B cell (primary cell): ENCODE measurements at regions not wholly inside any gene's neighbourhood (a gene's known extent, or its start where the extent isn't known, plus 50 kb on each side); places are given as distances from the start of the nearest gene placed in this dataset.

Experiments used
- ATAC-seq: fragments of 200-7000 bp; cut with Tn5 transposase; one replicate; pipeline ENCODE4 v1.10.0; 2021; ENCODE audit warnings: low read depth, mild to moderate bottlenecking, moderate number of reproducible peaks, moderate library complexity
- CTCF ChIA-PET: fragments of 350-600 bp; sonication (Branson Sonifier 250); formaldehyde crosslinking; loops from one replicate; lab custom pipeline; 2021; ENCODE audit warnings: antibody characterized with exemption, inconsistent platforms; lab: Charles Lee
- POLR2A ChIA-PET: fragments of 350-600 bp; sonication (Branson Sonifier 250); formaldehyde crosslinking; loops from one replicate; lab custom pipeline; 2021; ENCODE audit warnings: antibody characterized with exemption; lab: Charles Lee
- DNase-seq: peaks from one replicate; pipeline ENCODE4 v3.0.0; 2013
- H2AFZ ChIP-seq: 2 replicates; pipeline ENCODE4 v1.6.1; 2012; ENCODE audit warnings: mild to moderate bottlenecking, low read depth, low read length; ENCODE audit not compliant: insufficient read depth, poor library complexity, severe bottlenecking
- H3K27ac ChIP-seq, 2 donors: 1 replicate in 1 of 2; 2 replicates in 1 of 2; pipeline ENCODE4 v1.5.1; 2012 to 2013; ENCODE audit warnings: low read length in 2 of 2, mild to moderate bottlenecking in 2 of 2, moderate library complexity in 1 of 2
- H3K27me3 ChIP-seq, 4 experiments: fragments of 200-600 bp in 1 of 4; sonication (generic) in 1 of 4; replicated peaks in 1 of 4; 1 replicate in 2 of 4; 2 replicates in 2 of 4; pipeline versions ENCODE4 v1.6.1 to v1.7.0; 2013 to 2016; ENCODE audit warnings: low read length in 3 of 4, mild to moderate bottlenecking in 2 of 4, mixed read lengths in 1 of 4, moderate library complexity in 1 of 4; ENCODE audit not compliant: insufficient read depth in 4 of 4, control insufficient read depth in 3 of 4; ENCODE audit errors: control extremely low read depth in 1 of 4
- H3K36me3 ChIP-seq, 2 experiments: replicated peaks in 1 of 2; 1 replicate in 1 of 2; 2 replicates in 1 of 2; pipeline versions ENCODE4 v1.6.1 to v1.7.1; 2013; ENCODE audit warnings: low read length in 1 of 2; ENCODE audit not compliant: insufficient read depth in 2 of 2, control insufficient read depth in 1 of 2; ENCODE audit errors: control extremely low read depth in 1 of 2, extremely low read depth in 1 of 2
- H3K4me1 ChIP-seq, 2 donors: fragments of 200-600 bp in 1 of 2; sonication (generic) in 1 of 2; 1 replicate in 1 of 2; 2 replicates in 1 of 2; pipeline versions ENCODE4 v1.5.1 to v1.6.1; 2013 to 2017; ENCODE audit warnings: low read length in 2 of 2; ENCODE audit not compliant: control insufficient read depth in 2 of 2, insufficient read depth in 2 of 2
- H3K4me2 ChIP-seq: replicated peaks from 2 replicates; pipeline ENCODE3; 2012; ENCODE audit warnings: mild to moderate bottlenecking, low read depth, low read length; ENCODE audit not compliant: poor library complexity, severe bottlenecking
- H3K4me3 ChIP-seq, 5 experiments: fragments of 200-600 bp in 1 of 5; sonication (generic) in 1 of 5; 1 replicate in 3 of 5; 2 replicates in 2 of 5; pipeline versions ENCODE4 v1.5.1 to v1.7.0; 2011 to 2016; ENCODE audit warnings: low read length in 4 of 5, mild to moderate bottlenecking in 4 of 5, low read depth in 2 of 5, control low read depth in 1 of 5, moderate library complexity in 1 of 5; ENCODE audit not compliant: insufficient read depth in 1 of 5; ENCODE audit errors: control extremely low read depth in 1 of 5, extremely low read depth in 1 of 5
- H3K79me2 ChIP-seq: fragments of 200-600 bp; sonication (generic); one replicate; pipeline ENCODE4 v1.6.0; 2016; ENCODE audit warnings: low read length; ENCODE audit not compliant: control insufficient read depth, insufficient read depth
- H3K9ac ChIP-seq: fragments of 200-600 bp; sonication (generic); 2 replicates; pipeline ENCODE4 v1.6.1; 2017; ENCODE audit warnings: mild to moderate bottlenecking, low read length, moderate library complexity
- H3K9me3 ChIP-seq, 3 donors: one replicate each; pipeline versions ENCODE4 v1.6.1 to v1.7.1; 2013; ENCODE audit warnings: low read length in 2 of 3; ENCODE audit not compliant: control insufficient read depth in 2 of 3, insufficient read depth in 1 of 3; ENCODE audit errors: control extremely low read depth in 1 of 3
- H4K20me1 ChIP-seq: 2 replicates; pipeline ENCODE4 v1.6.0; 2012; ENCODE audit warnings: mild to moderate bottlenecking, low read length; ENCODE audit not compliant: insufficient read depth, control insufficient read depth, poor library complexity, severe bottlenecking
- H3K27ac Mint-ChIP-seq: one replicate; pipeline ENCODE4 v1.8.0; 2021; ENCODE audit warnings: mixed read lengths
- H3K27me3 Mint-ChIP-seq: one replicate; pipeline ENCODE4 v1.8.0; 2021; ENCODE audit warnings: mixed read lengths
- H3K4me1 Mint-ChIP-seq: one replicate; pipeline ENCODE4 v1.8.0; 2021; ENCODE audit warnings: mixed read lengths
- H3K4me3 Mint-ChIP-seq: one replicate; pipeline ENCODE4 v1.8.0; 2021; ENCODE audit warnings: mixed read lengths
- H3K9me3 Mint-ChIP-seq: one replicate; pipeline ENCODE4 v1.8.0; 2022; ENCODE audit warnings: mixed read lengths; ENCODE audit not compliant: insufficient read depth
- CTCF ChIP-seq: fragments of 200-600 bp; IDR thresholded peaks from one replicate; pipeline ENCODE4 v1.8.0; 2022; ENCODE audit warnings: antibody characterized with exemption, mild to moderate bottlenecking
- EZH2 ChIP-seq: IDR thresholded peaks from 2 replicates; pipeline ENCODE4 v1.6.1; 2012; ENCODE audit warnings: borderline replicate concordance, low read depth, mild to moderate bottlenecking, moderate library complexity, low read length; ENCODE audit not compliant: insufficient read depth, poor library complexity, severe bottlenecking
- WGBS: methylation state at CpG from one replicate; pipeline ENCODE4 v1.1.5; 2013; ENCODE audit warnings: missing lambda C conversion rate; ENCODE audit not compliant: insufficient coverage; 5-methylcytosine and 5-hydroxymethylcytosine counted together
- intact Hi-C: fragments of 100-400 bp; cut with micrococcal nuclease; formaldehyde crosslinking; loops from one replicate; pipeline ENCODE4 v1.10.0; 2022

DNA sequence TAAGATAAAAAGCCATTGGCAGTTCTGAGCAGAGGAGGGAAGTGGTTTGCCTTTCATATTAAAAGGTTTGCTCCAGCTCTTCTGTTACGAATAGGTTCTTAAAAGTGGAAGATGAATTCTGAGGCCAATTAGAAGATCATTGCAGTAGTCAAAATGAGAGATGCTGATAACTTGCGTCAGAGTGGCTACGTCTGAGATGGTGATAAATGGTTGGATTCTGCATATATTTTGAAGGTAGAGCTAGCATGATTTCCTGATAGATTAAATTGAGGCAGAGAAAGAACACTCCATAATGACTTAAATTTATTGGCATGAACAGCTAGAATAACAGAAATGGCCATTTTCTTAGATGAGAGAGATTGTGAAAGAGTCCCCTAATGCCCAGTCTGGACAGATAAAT is 652.6 kb downstream of the DACH1 start:
- no peak for ATAC-seq
- H3K9me3 ChIP-seq: no peaks in the 10 kb centered on the region
- DNase-seq: no peak
- H3K9me3 Mint-ChIP-seq: no peaks in the 10 kb centered on the region
- CTCF ChIA-PET: no interaction called here
- intact Hi-C loops: no loop called here
- H3K79me2 ChIP-seq: no peaks in the 10 kb centered on the region
- 78% methylated on average over 1 of the region's 3 CpGs for WGBS
- no peaks in the 10 kb centered on the region for H3K4me1 ChIP-seq
- no peak overlapping the region for H3K27ac Mint-ChIP-seq
- H3K27me3 Mint-ChIP-seq: no peaks in the 10 kb centered on the region
- H3K4me1 Mint-ChIP-seq: no peaks in the 10 kb centered on the region
- no peak overlapping the region for H2AFZ ChIP-seq
- no peak overlapping the region for H3K4me3 ChIP-seq
- H3K9ac ChIP-seq: no peak overlapping the region
- no peaks in the 10 kb centered on the region for H3K27me3 ChIP-seq
- H3K4me2 ChIP-seq: no peak overlapping the region
- no peaks in the 10 kb centered on the region for H3K36me3 ChIP-seq
- POLR2A ChIA-PET: no interaction called here
- no peaks in the 10 kb centered on the region for H4K20me1 ChIP-seq
- TF ChIP-seq EZH2 (no peak), CTCF (no peak)
- H3K27ac ChIP-seq: no peak overlapping the region
- H3K4me3 Mint-ChIP-seq: no peak overlapping the region

DNA sequence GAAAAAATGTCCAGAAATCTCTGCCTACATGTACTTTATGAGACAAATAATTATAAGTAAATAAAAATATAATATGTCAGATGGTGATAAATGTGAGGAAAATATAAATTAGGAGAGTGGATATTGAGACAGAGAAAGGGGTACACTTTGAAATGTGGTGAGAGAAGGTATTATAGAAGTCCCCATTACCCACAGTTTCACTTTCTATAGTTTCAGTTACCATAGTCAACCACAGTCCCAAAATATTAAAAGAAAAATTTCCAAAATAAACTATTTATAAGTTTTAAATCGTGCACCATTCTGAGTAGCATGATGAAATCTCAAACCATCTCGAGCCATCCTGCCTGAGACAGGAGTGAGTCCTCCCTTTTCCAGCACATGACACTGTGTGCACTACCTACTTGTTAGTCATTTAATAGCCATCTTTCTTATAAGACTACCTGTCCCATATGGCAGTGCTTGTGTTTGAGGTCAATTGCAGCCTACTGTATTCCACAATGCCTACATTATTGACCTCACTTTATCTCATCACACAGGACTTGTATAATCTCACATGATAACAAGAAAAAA is 653.7 kb downstream of the DACH1 start:
- Histone ChIP-seq H3K9me3 (no peaks in the 10 kb centered on the region), H3K36me3 (no peaks in the 10 kb centered on the region), H3K27me3 (no peaks in the 10 kb centered on the region), H4K20me1 (no peaks in the 10 kb centered on the region), H3K4me2 (no peak overlapping the region), H3K4me3 (no peak overlapping the region), H3K79me2 (no peaks in the 10 kb centered on the region), H3K9ac (no peak overlapping the region), H2AFZ (no peak overlapping the region), H3K4me1 (no peaks in the 10 kb centered on the region), H3K27ac (no peak overlapping the region)
- POLR2A ChIA-PET: no interaction called here
- H3K4me3 Mint-ChIP-seq: no peak overlapping the region
- no peak overlapping the region for H3K27ac Mint-ChIP-seq
- no CpG with 5 or more reads among the region's 2 CpGs for WGBS
- CTCF ChIA-PET: no interaction called here
- no peak for DNase-seq
- no peaks in the 10 kb centered on the region for H3K9me3 Mint-ChIP-seq
- TF ChIP-seq CTCF (no peak), EZH2 (no peak)
- no peaks in the 10 kb centered on the region for H3K27me3 Mint-ChIP-seq
- ATAC-seq: no peak
- intact Hi-C loops: no loop called here
- no peaks in the 10 kb centered on the region for H3K4me1 Mint-ChIP-seq
